ENCODE measurements at regions not wholly inside any gene's neighbourhood (a gene's known extent, or its start where the extent isn't known, plus 50 kb on each side); places are given as distances from the start of the nearest gene placed in this dataset.
A peak's percentile ranks its signal among the peaks of the same experiment; 100 is the strongest.

GRCh38 chr4:19227701-19228100, 1024.0 kb upstream of the SLIT2 start:
- in situ Hi-C loops (cut with HindIII; ENCODE audit: low pct_unique_long_range_greater_than_20kb, low sequenced_read_pairs) (no loop called here), intact Hi-C loops (cut with micrococcal nuclease; ENCODE audit: unreplicated experiment) (no loop called here)
- no peak overlapping the region for H3K27ac ChIP-seq (ENCODE audit: low read length)
- ChIA-PET POLR2A (no interaction called here), CTCF (no interaction called here)
- no peaks in the 10 kb centered on the region for H3K27me3 ChIP-seq (ENCODE audit: control insufficient read depth, insufficient read depth, low read length)
- H3K9me3 ChIP-seq (ENCODE audit: control insufficient read depth, insufficient read depth, low read depth, low read length), result no peaks in the 10 kb centered on the region
- no peaks in the 10 kb centered on the region for H3K4me1 ChIP-seq (ENCODE audit: control insufficient read depth, insufficient read depth, low read length)
- ATAC-seq (no peak), DNase-seq (ENCODE audit: low read depth, low spot score) (no peak)
- H3K36me3 ChIP-seq (ENCODE audit: control insufficient read depth, insufficient read depth, low read length), result no peaks in the 10 kb centered on the region
- BruUV-seq (replicated peaks), result no TSS peak
- H3K4me3 ChIP-seq (ENCODE audit: low read depth in 2 of 2, low read length in 2 of 2), result no peak overlapping the region
- TF ChIP-seq POLR2AphosphoS5 (IDR thresholded peaks at IDR 0.05; ENCODE audit: low read depth, low read length) (no peak), TCF7L2 (IDR thresholded peaks at IDR 0.05; ENCODE audit: low read depth, low read length) (no peak), SIN3A (IDR thresholded peaks at IDR 0.05; ENCODE audit: borderline replicate concordance, insufficient read depth, low read depth, low read length) (no peak), REST (IDR thresholded peaks at IDR 0.05; ENCODE audit: insufficient read depth in 1 of 2, low read depth in 2 of 2, low read length in 1 of 2) (no peak)
- TF ChIP-seq, protein P1, sequence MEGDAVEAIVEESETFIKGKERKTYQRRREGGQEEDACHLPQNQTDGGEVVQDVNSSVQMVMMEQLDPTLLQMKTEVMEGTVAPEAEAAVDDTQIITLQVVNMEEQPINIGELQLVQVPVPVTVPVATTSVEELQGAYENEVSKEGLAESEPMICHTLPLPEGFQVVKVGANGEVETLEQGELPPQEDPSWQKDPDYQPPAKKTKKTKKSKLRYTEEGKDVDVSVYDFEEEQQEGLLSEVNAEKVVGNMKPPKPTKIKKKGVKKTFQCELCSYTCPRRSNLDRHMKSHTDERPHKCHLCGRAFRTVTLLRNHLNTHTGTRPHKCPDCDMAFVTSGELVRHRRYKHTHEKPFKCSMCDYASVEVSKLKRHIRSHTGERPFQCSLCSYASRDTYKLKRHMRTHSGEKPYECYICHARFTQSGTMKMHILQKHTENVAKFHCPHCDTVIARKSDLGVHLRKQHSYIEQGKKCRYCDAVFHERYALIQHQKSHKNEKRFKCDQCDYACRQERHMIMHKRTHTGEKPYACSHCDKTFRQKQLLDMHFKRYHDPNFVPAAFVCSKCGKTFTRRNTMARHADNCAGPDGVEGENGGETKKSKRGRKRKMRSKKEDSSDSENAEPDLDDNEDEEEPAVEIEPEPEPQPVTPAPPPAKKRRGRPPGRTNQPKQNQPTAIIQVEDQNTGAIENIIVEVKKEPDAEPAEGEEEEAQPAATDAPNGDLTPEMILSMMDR (IDR thresholded peaks at IDR 0.05), result no peak

DNA sequence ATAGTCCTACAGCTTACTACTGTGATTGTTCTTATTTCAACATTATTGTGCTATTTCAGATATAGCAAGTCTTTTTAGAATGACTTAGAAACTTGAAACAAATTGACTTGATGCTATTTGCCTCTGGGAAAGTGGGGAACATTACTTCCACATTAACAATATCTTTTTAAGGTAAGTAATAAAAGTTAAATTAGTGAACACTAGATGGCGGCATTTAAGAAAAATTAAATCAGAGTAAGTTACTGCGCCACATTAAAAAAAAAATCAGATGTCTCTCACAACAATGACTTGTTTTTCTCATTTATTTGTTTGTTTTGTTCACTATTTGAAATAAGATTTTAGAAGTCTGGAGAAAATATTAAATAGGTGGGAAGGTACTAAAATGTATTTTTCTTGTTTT, 1026.9 kb upstream of the SLIT2 start:
- H3K9me3 ChIP-seq (ENCODE audit: control insufficient read depth, insufficient read depth, low read depth, low read length), result no peaks in the 10 kb centered on the region
- no peak overlapping the region for H3K4me3 ChIP-seq (ENCODE audit: low read depth in 2 of 2, low read length in 2 of 2)
- ChIA-PET POLR2A (no interaction called here), CTCF (no interaction called here)
- H3K4me1 ChIP-seq (ENCODE audit: control insufficient read depth, insufficient read depth, low read length), result no peaks in the 10 kb centered on the region
- DNase-seq (ENCODE audit: low read depth, low spot score), result no peak
- 0 out of 2 replicates have a peak, but pooled peaks have one; percentile 48 for ATAC-seq
- in situ Hi-C loops (cut with HindIII; ENCODE audit: low pct_unique_long_range_greater_than_20kb, low sequenced_read_pairs), result no loop called here
- no peak for TF ChIP-seq POLR2AphosphoS5 (IDR thresholded peaks at IDR 0.05; ENCODE audit: low read depth, low read length)
- TF ChIP-seq, protein P1 (IDR thresholded peaks at IDR 0.05), result peak; percentile 25; the same call in 1 of the 2 replicates
- intact Hi-C loops (cut with micrococcal nuclease; ENCODE audit: unreplicated experiment), result no loop called here
- H3K27me3 ChIP-seq (ENCODE audit: control insufficient read depth, insufficient read depth, low read length), result no peaks in the 10 kb centered on the region
- H3K36me3 ChIP-seq (ENCODE audit: control insufficient read depth, insufficient read depth, low read length), result no peaks in the 10 kb centered on the region
- H3K27ac ChIP-seq (ENCODE audit: low read length), result no peak overlapping the region
- no TSS peak for BruUV-seq (replicated peaks)

DNA sequence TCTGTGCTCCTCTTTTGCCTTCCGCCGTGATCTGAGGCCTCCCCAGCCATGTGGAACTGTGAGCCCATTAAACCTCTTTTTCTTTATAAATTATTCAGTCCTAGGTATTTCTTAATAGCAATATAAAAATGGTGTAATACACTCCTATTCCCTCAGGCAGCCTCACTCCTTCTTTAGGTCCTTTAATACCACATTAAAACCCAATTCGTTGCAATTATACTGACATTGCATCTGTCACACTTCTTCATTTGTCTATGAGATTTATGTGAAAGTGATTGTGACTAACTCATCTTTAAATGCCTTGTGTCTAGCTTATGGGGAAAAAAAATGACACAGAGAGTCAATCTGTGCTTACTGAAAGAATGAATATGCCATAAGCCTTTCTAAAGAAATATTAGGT, 1035.2 kb upstream of the SLIT2 start:
- no peak for DNase-seq (ENCODE audit: low read depth, low spot score)
- BruUV-seq (replicated peaks), result no TSS peak
- ATAC-seq, result no peak
- H3K9me3 ChIP-seq (ENCODE audit: control insufficient read depth, insufficient read depth, low read depth, low read length), result no peaks in the 10 kb centered on the region
- ChIA-PET CTCF (no interaction called here), POLR2A (no interaction called here)
- TF ChIP-seq, protein P1 (IDR thresholded peaks at IDR 0.05), result no peak
- TF ChIP-seq SIN3A (IDR thresholded peaks at IDR 0.05; ENCODE audit: borderline replicate concordance, insufficient read depth, low read depth, low read length) (no peak), REST (IDR thresholded peaks at IDR 0.05; ENCODE audit: insufficient read depth in 1 of 2, low read depth in 2 of 2, low read length in 1 of 2) (no peak), TCF7L2 (IDR thresholded peaks at IDR 0.05; ENCODE audit: low read depth, low read length) (no peak), POLR2AphosphoS5 (IDR thresholded peaks at IDR 0.05; ENCODE audit: low read depth, low read length) (no peak)
- H3K27me3 ChIP-seq (ENCODE audit: control insufficient read depth, insufficient read depth, low read length), result no peaks in the 10 kb centered on the region
- H3K36me3 ChIP-seq (ENCODE audit: control insufficient read depth, insufficient read depth, low read length), result no peaks in the 10 kb centered on the region
- intact Hi-C loops (cut with micrococcal nuclease; ENCODE audit: unreplicated experiment), result no loop called here
- in situ Hi-C loops (cut with HindIII; ENCODE audit: low pct_unique_long_range_greater_than_20kb, low sequenced_read_pairs), result no loop called here
- no peaks in the 10 kb centered on the region for H3K4me1 ChIP-seq (ENCODE audit: control insufficient read depth, insufficient read depth, low read length)
- no peak overlapping the region for H3K4me3 ChIP-seq (ENCODE audit: low read depth in 2 of 2, low read length in 2 of 2)
- H3K27ac ChIP-seq (ENCODE audit: low read length), result no peak overlapping the region

Measured in Panc1 (cell line).